Left ventricle myocardium inferior (tissue), 1 donor: ENCODE measurements at regions not wholly inside any gene's neighbourhood (a gene's known extent, or its start where the extent isn't known, plus 50 kb on each side); places are given as distances from the start of the nearest gene placed in this dataset.

Experiments used
- DNase-seq: peaks from one replicate; pipeline ENCODE4 v3.0.0-alpha.2; 2020
- H3K27ac ChIP-seq: fragments of 200-600 bp; replicated peaks from 2 replicates; pipeline ENCODE4 v1.8.0; 2021
- H3K27me3 ChIP-seq: fragments of 200-600 bp; 2 replicates; pipeline ENCODE4 v1.8.0; 2021; ENCODE audit warnings: low read depth
- H3K36me3 ChIP-seq: fragments of 200-600 bp; 2 replicates; pipeline ENCODE4 v1.8.0; 2021
- H3K4me1 ChIP-seq: fragments of 200-600 bp; 2 replicates; pipeline ENCODE4 v1.8.0; 2021
- H3K4me3 ChIP-seq: fragments of 200-600 bp; 2 replicates; pipeline ENCODE4 v1.8.0; 2021; ENCODE audit warnings: mild to moderate bottlenecking, moderate library complexity
- H3K9me3 ChIP-seq: fragments of 200-600 bp; replicated peaks from 2 replicates; pipeline ENCODE4 v1.8.0; 2021
- intact Hi-C: fragments of 100-400 bp; cut with micrococcal nuclease; formaldehyde crosslinking; loops from one replicate; pipeline ENCODE4 v1.11.0; 2022
- TF ChIP-seq, protein P1 (sequence below): fragments of 200-600 bp; IDR thresholded peaks from 2 replicates; pipeline ENCODE4 v1.8.0; 2021; ENCODE audit warnings: antibody characterized with exemption, mild to moderate bottlenecking, borderline replicate concordance
- donor health status: DM: no; HTN: yes; CAD: no; lungs with severe emphysema.

DNA sequence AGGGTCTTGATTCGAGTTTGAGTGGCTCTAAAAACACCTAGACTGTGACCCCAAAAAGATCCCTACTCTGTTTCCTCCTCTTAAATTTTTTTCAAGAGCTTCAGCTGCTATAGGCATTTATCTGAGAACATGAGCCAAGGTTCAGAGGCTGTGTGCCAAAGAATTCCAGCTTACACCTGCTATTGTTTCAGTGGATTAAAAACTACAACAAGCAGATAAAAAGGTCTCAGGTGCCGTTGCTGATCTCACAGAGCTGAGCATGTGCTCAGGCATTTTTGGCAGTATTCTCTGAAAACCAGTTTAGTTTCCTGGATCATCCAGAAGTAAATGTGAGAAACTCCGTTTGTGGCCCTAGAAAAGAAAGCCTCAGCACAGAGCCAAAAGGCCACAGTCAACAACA is 349.2 kb downstream of the DEPDC1B start:
- intact Hi-C loops, result no loop called here
- TF ChIP-seq, protein P1, sequence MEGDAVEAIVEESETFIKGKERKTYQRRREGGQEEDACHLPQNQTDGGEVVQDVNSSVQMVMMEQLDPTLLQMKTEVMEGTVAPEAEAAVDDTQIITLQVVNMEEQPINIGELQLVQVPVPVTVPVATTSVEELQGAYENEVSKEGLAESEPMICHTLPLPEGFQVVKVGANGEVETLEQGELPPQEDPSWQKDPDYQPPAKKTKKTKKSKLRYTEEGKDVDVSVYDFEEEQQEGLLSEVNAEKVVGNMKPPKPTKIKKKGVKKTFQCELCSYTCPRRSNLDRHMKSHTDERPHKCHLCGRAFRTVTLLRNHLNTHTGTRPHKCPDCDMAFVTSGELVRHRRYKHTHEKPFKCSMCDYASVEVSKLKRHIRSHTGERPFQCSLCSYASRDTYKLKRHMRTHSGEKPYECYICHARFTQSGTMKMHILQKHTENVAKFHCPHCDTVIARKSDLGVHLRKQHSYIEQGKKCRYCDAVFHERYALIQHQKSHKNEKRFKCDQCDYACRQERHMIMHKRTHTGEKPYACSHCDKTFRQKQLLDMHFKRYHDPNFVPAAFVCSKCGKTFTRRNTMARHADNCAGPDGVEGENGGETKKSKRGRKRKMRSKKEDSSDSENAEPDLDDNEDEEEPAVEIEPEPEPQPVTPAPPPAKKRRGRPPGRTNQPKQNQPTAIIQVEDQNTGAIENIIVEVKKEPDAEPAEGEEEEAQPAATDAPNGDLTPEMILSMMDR, result no peak
- Histone ChIP-seq H3K36me3 (no peaks in the 10 kb centered on the region), H3K9me3 (peaks cover 7% of the 10 kb centered on the region), H3K4me3 (no peak overlapping the region), H3K27ac (no peak overlapping the region), H3K4me1 (no peaks in the 10 kb centered on the region), H3K27me3 (no peaks in the 10 kb centered on the region)
- DNase-seq, result no peak

DNA sequence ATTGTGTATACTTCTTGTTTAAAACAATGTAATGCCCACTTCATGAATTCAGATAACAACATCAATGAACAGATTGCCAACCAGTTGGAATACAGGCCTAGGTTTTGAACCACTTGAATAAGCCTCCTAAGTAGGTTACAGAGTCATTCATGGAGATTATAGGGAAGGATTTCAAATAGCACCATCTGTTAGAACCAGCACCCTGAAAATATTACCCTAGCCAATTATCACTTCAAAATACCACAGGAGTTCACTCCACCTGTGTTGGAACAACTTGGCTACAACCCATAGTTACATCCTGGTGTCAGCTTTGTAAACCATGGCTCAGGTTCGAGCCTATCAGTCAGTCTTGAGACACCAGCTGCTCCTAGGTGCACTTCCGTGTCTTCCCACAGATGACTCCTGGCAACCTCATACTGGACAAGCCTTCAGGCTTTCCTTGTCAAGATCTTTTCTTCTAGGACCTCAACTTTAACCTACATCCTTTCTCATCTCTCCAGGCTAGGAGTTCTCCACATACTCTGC is 350.0 kb downstream of the DEPDC1B start:
- intact Hi-C loops, result no loop called here
- Histone ChIP-seq H3K27me3 (no peaks in the 10 kb centered on the region), H3K4me1 (no peaks in the 10 kb centered on the region), H3K36me3 (no peaks in the 10 kb centered on the region), H3K4me3 (no peak overlapping the region), H3K9me3 (peaks cover 7% of the 10 kb centered on the region), H3K27ac (no peak overlapping the region)
- TF ChIP-seq, protein P1, result no peak
- DNase-seq, result no peak

DNA sequence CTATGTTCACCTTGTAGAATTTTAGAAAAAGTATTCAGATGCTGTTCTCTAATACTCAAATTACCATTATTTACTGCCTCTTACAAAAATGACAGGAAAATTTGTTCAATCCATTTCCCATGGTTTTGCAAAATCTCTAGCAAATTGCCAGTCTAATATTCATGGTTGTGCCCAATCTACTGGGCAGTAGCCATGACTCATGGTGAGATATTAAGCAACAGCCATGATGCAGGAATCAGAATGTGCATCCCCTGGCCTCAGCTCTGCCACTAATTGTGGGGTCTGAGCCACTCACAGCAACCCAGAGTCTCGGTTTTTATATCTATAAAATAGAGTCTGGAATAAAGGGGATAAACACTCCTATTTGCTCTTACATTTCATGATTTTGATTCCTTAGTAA is 353.6 kb downstream of the DEPDC1B start:
- TF ChIP-seq, protein P1, result no peak
- Histone ChIP-seq H3K27me3 (no peaks in the 10 kb centered on the region), H3K4me1 (no peaks in the 10 kb centered on the region), H3K36me3 (no peaks in the 10 kb centered on the region), H3K27ac (no peak overlapping the region), H3K4me3 (no peak overlapping the region), H3K9me3 (peaks cover 7% of the 10 kb centered on the region)
- intact Hi-C loops, result no loop called here
- no peak for DNase-seq

DNA sequence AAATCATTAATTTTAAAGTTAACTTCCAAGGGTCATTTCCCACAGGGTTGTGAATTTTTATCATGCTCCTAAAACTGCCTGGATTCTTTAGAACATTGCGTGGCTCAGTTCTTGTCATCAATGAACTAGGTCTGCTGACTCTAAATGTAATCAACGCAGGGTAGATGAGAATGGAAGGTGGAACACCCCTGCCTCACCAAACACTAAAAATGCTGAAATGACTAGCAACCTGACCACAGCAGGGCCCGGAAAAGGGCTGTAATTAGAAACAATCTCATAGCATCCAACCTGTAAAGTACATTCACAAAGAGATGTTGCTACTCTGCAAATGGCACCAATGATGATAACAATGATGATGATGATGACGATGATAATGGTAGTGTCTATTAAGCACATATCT is 356.9 kb downstream of the DEPDC1B start:
- no peak overlapping the region for H3K4me3 ChIP-seq
- no peak for DNase-seq
- intact Hi-C loops, result no loop called here
- H3K36me3 ChIP-seq, result no peaks in the 10 kb centered on the region
- no peaks in the 10 kb centered on the region for H3K4me1 ChIP-seq
- no peaks in the 10 kb centered on the region for H3K27me3 ChIP-seq
- H3K9me3 ChIP-seq, result no peaks in the 10 kb centered on the region
- TF ChIP-seq, protein P1, result no peak
- H3K27ac ChIP-seq, result no peak overlapping the region

DNA sequence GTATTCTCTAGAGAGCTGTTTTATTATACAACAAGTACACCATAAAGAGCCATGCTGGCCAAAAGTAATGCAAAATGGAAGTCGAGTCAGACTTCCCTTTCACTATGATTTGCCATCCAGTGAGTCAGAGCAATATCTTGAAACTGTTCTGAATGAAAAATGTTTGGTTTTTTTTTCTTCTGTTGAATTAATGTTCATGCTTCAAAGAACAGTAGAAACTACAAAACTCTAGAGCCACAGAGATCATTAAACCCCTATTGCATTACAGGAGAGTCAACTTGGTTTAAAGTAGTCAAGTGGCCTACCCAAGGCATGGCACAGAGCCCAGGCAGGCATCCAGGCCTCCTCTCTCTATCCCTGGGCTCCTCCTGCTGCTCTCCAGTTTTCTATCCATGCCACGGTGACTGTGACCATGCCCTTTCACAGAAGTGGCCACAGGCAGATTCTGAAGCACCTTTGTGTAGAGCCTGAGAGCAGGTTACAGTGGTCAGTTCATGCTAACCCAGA is 358.9 kb downstream of the DEPDC1B start:
- Histone ChIP-seq H3K4me1 (no peaks in the 10 kb centered on the region), H3K9me3 (no peaks in the 10 kb centered on the region), H3K27me3 (no peaks in the 10 kb centered on the region), H3K27ac (no peak overlapping the region), H3K4me3 (no peak overlapping the region), H3K36me3 (no peaks in the 10 kb centered on the region)
- no peak for DNase-seq
- intact Hi-C loops, result no loop called here
- TF ChIP-seq, protein P1, result no peak
